ENCODE measurements at regions not wholly inside any gene's neighbourhood (a gene's known extent, or its start where the extent isn't known, plus 50 kb on each side); places are given as distances from the start of the nearest gene placed in this dataset.

DNA sequence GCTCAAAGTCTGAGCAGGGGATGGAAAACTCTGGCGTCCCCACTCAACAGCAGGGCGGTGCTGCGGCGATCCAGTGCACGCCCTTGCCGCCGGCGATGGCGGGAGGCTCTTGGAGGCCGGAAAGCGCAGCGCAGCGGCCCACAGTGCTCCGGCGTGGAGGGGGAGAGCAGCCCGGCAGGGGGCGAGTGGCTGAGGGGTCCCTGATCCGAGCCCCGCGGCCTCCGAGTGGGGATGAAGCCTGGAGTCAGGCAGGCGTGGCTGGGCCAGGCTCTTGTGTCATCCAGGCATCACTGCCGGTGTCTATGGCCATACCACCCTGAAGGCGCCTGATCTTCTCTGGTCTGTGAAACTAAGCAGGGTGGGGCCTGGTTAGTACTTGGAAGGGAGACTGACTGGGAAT, 183.1 kb downstream of the ALG10 start:
- Histone ChIP-seq H3K27ac (no peak overlapping the region), H3K36me3 (no peaks in the 10 kb centered on the region), H3K9me3 (no peaks in the 10 kb centered on the region), H3K27me3 (no peaks in the 10 kb centered on the region), H3K4me3 (no peak overlapping the region), H3K4me1 (ENCODE audit: insufficient read depth) (no peaks in the 10 kb centered on the region)
- intact Hi-C loops (cut with DNase I), result no loop called here
- 91 to 92% (median 91%) methylated on average over 24 of the region's 24 CpGs for WGBS, 3 donors
- no peak for DNase-seq
- TF ChIP-seq POLR2A (IDR thresholded peaks at IDR 0.05) (no peak), EP300 (IDR thresholded peaks at IDR 0.05) (no peak)
- TF ChIP-seq, protein P1, sequence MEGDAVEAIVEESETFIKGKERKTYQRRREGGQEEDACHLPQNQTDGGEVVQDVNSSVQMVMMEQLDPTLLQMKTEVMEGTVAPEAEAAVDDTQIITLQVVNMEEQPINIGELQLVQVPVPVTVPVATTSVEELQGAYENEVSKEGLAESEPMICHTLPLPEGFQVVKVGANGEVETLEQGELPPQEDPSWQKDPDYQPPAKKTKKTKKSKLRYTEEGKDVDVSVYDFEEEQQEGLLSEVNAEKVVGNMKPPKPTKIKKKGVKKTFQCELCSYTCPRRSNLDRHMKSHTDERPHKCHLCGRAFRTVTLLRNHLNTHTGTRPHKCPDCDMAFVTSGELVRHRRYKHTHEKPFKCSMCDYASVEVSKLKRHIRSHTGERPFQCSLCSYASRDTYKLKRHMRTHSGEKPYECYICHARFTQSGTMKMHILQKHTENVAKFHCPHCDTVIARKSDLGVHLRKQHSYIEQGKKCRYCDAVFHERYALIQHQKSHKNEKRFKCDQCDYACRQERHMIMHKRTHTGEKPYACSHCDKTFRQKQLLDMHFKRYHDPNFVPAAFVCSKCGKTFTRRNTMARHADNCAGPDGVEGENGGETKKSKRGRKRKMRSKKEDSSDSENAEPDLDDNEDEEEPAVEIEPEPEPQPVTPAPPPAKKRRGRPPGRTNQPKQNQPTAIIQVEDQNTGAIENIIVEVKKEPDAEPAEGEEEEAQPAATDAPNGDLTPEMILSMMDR (IDR thresholded peaks at IDR 0.05), result no peak

DNA sequence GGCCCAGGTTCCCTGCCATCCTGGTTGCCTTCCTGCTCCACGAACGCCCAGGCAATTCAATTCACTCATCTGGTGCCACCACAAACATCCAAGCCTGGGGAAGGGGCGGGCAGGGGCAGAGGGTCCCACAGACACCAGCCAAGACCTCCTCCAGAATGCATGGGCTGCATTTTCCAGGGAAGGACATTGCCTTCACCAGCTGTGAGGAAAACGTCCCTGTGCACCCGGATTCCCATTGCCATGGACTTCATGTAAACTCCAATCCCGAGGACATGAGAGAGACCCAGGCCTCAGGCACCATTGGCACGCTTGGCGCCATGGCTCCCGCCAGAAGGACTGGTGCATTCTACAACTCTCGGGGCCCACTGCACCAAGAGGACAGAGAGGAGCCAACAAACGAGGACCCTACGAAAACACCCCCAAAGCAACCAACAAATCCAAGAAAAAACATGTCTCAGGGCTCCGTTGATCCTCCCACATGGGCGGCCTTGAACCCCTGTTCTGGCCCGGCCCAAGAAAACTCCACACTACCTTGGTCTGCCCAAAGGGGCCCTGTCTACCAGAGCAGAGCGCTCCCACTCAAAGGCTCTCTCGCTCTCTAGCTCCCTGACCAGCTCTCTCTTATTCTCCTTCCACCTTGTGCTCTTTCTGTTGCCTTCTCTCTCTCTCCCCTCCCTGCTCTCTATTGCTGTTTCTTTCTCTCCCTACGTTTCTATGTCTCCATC, 183.9 kb downstream of the ALG10 start:
- WGBS, 3 donors, result 69 to 73% (median 73%) methylated on average over 18 of the region's 18 CpGs
- Histone ChIP-seq H3K36me3 (no peaks in the 10 kb centered on the region), H3K27ac (no peak overlapping the region), H3K9me3 (no peaks in the 10 kb centered on the region), H3K4me1 (ENCODE audit: insufficient read depth) (no peaks in the 10 kb centered on the region), H3K4me3 (no peak overlapping the region), H3K27me3 (no peaks in the 10 kb centered on the region)
- intact Hi-C loops (cut with DNase I), result no loop called here
- TF ChIP-seq POLR2A (IDR thresholded peaks at IDR 0.05) (no peak), EP300 (IDR thresholded peaks at IDR 0.05) (no peak)
- TF ChIP-seq, protein P1 (IDR thresholded peaks at IDR 0.05), result no peak
- DNase-seq, result no peak

DNA sequence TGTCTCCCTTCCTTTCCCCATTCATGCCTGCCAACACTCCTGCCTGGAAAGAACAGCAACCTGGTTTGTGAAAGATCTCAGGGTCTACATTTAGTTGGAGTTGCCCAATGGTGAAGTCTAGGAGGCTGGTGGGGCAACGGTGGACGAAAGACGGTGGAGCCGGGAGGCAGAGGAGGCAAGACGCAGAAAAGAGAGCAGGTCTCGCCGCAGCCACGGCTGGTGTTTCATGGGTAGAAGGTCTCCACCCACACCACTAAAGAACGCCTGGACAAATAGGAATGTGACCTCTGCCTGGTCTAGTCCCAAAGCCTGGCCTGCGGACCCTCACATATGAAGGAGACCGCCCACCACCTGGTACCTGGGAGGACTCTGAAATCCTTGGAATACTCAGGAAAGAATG, 185.6 kb downstream of the ALG10 start:
- DNase-seq, result no peak
- intact Hi-C loops (cut with DNase I), result no loop called here
- H3K4me3 ChIP-seq, result no peak overlapping the region
- 92 to 95% (median 93%) methylated on average over 11 of the region's 11 CpGs for WGBS, 3 donors
- TF ChIP-seq POLR2A (IDR thresholded peaks at IDR 0.05) (no peak), EP300 (IDR thresholded peaks at IDR 0.05) (no peak)
- TF ChIP-seq, protein P1 (IDR thresholded peaks at IDR 0.05), result no peak
- no peaks in the 10 kb centered on the region for H3K27me3 ChIP-seq
- no peaks in the 10 kb centered on the region for H3K36me3 ChIP-seq
- no peak overlapping the region for H3K27ac ChIP-seq
- H3K4me1 ChIP-seq (ENCODE audit: insufficient read depth), result no peaks in the 10 kb centered on the region
- H3K9me3 ChIP-seq, result no peaks in the 10 kb centered on the region

DNA sequence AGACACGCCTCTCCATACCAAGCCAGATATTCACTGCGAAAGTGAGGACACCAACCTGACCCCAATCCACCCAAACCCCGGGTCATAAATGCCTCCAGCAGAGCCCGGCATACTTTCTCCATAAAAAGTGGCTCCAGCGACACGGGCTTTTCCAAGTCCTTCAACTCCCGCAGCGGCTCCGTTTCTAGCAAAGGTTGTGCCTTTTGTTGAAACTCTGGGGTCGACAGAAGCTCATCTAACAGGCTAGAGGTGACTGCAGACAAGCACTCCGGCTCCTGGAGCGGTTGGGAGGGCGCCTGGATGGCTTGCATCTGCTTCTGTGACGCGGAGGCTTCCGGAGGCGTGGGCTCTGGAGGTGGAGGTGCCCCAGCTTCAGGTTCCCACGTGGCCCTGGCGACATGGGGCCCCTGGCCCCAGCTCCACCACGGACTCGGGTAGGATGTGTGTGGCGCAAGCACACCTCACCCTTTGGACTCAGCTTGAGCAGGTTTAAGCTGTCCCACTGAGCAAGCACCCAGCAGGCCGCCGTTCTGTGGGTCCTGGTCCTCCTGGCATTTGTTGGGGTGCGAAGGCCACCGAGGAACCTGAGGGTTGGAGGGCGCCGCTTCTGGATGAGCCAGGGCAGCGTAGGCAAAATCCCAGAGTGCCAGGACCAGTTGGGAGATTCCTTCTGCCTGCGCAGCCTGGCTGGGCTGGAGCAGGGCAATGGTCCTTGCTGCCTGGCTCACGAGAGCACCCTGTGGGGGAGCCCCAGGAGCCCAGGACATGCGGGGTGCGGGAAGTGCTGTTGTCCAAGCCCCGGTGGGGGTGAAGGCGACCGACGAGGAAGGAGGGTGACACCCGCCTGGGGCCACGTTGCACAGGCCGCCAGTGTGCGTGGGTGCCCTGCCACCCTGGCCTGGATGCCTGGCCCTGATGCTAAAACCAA, 186.3 kb downstream of the ALG10 start:
- intact Hi-C loops (cut with DNase I), result no loop called here
- H3K4me1 ChIP-seq (ENCODE audit: insufficient read depth), result no peaks in the 10 kb centered on the region
- TF ChIP-seq EP300 (IDR thresholded peaks at IDR 0.05) (no peak), POLR2A (IDR thresholded peaks at IDR 0.05) (no peak)
- TF ChIP-seq, protein P1 (IDR thresholded peaks at IDR 0.05), result no peak
- no peak overlapping the region for H3K4me3 ChIP-seq
- H3K27me3 ChIP-seq, result no peaks in the 10 kb centered on the region
- WGBS, 3 donors, result 80 to 85% (median 84%) methylated on average over 38 to 41 of the region's 41 CpGs
- DNase-seq, result no peak
- H3K9me3 ChIP-seq, result no peaks in the 10 kb centered on the region
- no peak overlapping the region for H3K27ac ChIP-seq
- no peaks in the 10 kb centered on the region for H3K36me3 ChIP-seq
